Left lung (tissue), 4 donors: ENCODE measurements at regions not wholly inside any gene's neighbourhood (a gene's known extent, or its start where the extent isn't known, plus 50 kb on each side); places are given as distances from the start of the nearest gene placed in this dataset.
A peak's percentile ranks its signal among the peaks of the same experiment; 100 is the strongest.

Experiments used
- ATAC-seq: fragments of 200-7000 bp; cut with Tn5 transposase; one replicate; pipeline ENCODE4 v1.9.1; 2020; ENCODE audit warnings: moderate library complexity
- DNase-seq, 4 donors: peaks; one replicate each; pipeline ENCODE4 v3.0.0-alpha.2; 2013 to 2020
- H3K27ac ChIP-seq, 2 donors: fragments of 200-600 bp; sonication (generic) in 1 of 2; one replicate each; pipeline versions ENCODE4 v1.5.0 to v1.8.0; 2020 to 2021
- H3K27me3 ChIP-seq, 2 donors: fragments of 200-600 bp; sonication (generic) in 1 of 2; one replicate each; pipeline versions ENCODE4 v1.5.0 to v1.8.0; 2020 to 2021
- H3K36me3 ChIP-seq, 2 donors: fragments of 200-600 bp; sonication (generic) in 1 of 2; one replicate each; pipeline versions ENCODE4 v1.5.0 to v1.8.0; 2020 to 2021
- H3K4me1 ChIP-seq, 2 donors: fragments of 200-600 bp; one replicate each; pipeline ENCODE4 v1.8.0; 2021
- H3K4me3 ChIP-seq, 2 donors: fragments of 200-600 bp; sonication (generic) in 1 of 2; one replicate each; pipeline versions ENCODE4 v1.5.0 to v1.8.0; 2020 to 2021; ENCODE audit warnings: mild to moderate bottlenecking in 1 of 2
- H3K9me3 ChIP-seq, 2 donors: fragments of 200-600 bp; sonication (generic) in 1 of 2; one replicate each; pipeline versions ENCODE4 v1.5.0 to v1.8.0; 2020 to 2021
- intact Hi-C, 2 donors: fragments of 100-400 bp; cut with DNase I; formaldehyde crosslinking; loops; one replicate each; pipeline versions ENCODE4 v1.11.2 to v1.14.2; 2022
- TF ChIP-seq, protein P1 (sequence below), 2 donors: fragments of 200-600 bp; sonication (generic) in 1 of 2; IDR thresholded peaks; one replicate each; pipeline versions ENCODE4 v1.5.0 to v1.8.0; 2021; ENCODE audit warnings: antibody characterized with exemption in 2 of 2
- donor health status: DM: no; HTN: yes; CAD: no.
- donor health status: DM: no; HTN: no; CAD: no.

DNA sequence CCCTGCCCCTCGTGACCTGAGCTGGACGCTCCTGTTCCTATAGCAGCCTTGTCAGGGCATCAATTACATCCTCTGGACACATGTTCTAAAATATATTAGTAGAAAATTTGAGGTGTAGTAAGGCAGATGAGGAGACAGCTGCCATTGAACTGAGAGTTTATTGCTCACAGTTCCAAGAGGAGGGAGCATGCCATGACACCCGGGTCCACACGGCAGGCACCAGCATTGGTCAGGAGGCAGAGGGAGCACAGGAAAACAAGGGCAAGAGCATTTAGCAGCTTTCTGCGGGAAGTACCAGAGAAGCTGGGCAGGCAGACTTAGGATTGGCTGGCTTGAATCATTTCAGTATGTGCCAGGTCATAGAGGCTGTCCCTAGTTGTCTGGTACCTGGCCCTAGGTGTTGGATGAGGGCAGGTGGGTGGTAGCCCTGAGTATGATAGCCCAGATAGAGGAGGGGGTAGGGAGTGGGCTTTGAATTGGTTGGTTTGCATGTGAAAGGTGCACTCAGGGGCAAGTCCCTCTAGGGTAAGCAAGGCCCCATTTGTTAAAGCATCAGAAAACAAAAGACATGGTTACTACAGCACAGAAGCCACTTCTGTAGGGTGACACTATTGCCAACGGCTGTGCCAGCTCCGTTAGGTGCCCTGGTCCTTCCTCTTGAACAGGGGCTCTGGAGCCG, 223.6 kb upstream of the RAB4A start:
- Histone ChIP-seq H3K27me3 (no peaks in the 10 kb centered on the region), H3K4me3 (no peak overlapping the region), H3K36me3 (no peaks in the 10 kb centered on the region), H3K27ac (no peak overlapping the region), H3K4me1 (peaks cover 0 to 15% of the 10 kb centered on the region in 2 donors), H3K9me3 (peaks cover 0 to 9% of the 10 kb centered on the region in 2 donors)
- DNase-seq (no peak), ATAC-seq (no peak)
- TF ChIP-seq, protein P1, sequence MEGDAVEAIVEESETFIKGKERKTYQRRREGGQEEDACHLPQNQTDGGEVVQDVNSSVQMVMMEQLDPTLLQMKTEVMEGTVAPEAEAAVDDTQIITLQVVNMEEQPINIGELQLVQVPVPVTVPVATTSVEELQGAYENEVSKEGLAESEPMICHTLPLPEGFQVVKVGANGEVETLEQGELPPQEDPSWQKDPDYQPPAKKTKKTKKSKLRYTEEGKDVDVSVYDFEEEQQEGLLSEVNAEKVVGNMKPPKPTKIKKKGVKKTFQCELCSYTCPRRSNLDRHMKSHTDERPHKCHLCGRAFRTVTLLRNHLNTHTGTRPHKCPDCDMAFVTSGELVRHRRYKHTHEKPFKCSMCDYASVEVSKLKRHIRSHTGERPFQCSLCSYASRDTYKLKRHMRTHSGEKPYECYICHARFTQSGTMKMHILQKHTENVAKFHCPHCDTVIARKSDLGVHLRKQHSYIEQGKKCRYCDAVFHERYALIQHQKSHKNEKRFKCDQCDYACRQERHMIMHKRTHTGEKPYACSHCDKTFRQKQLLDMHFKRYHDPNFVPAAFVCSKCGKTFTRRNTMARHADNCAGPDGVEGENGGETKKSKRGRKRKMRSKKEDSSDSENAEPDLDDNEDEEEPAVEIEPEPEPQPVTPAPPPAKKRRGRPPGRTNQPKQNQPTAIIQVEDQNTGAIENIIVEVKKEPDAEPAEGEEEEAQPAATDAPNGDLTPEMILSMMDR (IDR thresholded peaks at IDR 0.05): no peak
- intact Hi-C loops: no loop called here

DNA sequence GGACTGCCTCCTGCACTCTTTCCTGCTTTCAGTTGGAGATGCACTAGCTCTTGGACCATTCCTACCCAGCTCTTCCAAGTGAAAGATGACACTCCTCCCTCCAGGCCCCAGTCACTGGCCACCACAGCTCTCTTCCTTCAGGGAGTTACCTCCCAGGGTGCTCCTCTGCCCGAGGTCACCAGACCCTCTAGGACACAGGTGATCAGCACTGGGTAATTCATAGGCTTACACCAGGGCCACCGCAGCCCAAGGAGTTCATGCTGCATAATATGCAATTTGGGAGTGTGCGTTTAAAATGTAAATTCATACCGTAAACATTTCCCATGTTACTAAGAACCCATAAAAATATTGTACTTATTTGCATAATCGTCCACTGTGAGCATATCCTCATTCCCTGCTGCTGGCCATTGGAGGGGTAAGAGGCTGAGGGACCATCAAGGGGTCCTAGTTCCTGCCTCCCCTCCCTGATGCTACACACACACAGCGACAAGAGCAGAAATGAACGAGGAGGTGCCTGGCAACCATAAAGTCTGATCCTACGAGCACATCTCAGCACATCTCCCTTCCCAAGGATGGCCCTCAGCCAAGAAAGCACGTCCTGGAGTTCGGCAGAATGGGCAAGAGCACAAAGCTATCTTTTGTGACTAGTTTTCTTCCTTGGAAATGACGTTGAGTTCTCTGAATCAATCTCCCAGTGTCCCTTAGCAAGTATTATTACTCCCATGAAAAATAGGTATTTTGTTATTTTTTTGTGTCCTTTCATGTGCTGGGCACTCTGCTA, 222.9 kb upstream of the RAB4A start:
- DNase-seq (no peak), ATAC-seq (no peak)
- Histone ChIP-seq H3K9me3 (peaks cover 0 to 9% of the 10 kb centered on the region in 2 donors), H3K27me3 (no peaks in the 10 kb centered on the region), H3K4me1 (peaks cover 0 to 8% of the 10 kb centered on the region in 2 donors), H3K4me3 (no peak overlapping the region), H3K27ac (no peak overlapping the region), H3K36me3 (no peaks in the 10 kb centered on the region)
- intact Hi-C loops: no loop called here
- TF ChIP-seq, protein P1 (IDR thresholded peaks at IDR 0.05): no peak

DNA sequence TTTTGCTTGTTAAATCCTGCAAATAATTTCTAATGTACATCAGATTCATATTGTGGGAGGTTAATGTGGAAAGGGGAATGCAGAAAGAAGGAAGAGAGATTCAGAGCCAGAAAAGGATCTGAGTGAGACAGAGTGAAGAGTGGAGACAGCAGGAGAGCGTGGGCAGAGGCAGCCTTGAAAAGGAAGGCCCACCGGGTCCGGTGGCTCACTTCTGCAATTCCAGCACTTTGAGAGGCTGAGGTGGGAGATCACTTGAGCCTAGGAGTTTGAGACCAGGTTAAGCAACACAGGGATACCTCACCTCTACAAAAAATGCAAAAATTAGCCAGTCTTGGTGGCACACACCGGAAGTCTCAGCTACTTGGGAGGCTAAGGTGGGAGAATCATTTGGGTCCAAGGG, 222.0 kb upstream of the RAB4A start:
- Histone ChIP-seq H3K4me3 (no peak overlapping the region), H3K9me3 (peaks cover 0 to 9% of the 10 kb centered on the region in 2 donors), H3K27me3 (no peaks in the 10 kb centered on the region), H3K27ac (no peak overlapping the region), H3K4me1 (no peaks in the 10 kb centered on the region), H3K36me3 (no peaks in the 10 kb centered on the region)
- intact Hi-C loops: no loop called here
- DNase-seq (no peak), ATAC-seq (no peak)
- TF ChIP-seq, protein P1 (IDR thresholded peaks at IDR 0.05): no peak

DNA sequence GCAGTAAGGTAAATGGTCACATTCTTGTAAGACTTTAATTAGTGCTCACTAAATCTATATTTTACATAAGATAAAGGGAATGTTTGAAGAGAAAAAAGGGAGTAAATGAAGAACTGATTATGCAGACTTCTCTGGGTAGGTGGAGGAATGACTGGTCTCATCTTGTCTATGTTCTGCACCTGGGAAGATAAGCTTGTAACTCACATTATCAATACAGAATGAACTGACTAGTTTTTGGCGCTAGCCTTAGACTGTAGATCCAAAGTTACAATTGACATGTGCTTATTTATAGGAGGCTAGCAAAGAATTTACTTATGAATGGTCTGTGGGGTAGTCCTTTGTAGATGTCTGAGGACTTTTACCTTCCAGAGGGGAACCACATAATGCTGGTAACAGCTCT, 214.9 kb upstream of the RAB4A start:
- TF ChIP-seq, protein P1 (IDR thresholded peaks at IDR 0.05): no peak
- Histone ChIP-seq H3K4me3 (no peak overlapping the region), H3K27me3 (no peaks in the 10 kb centered on the region), H3K4me1 (peaks cover 3 to 31% of the 10 kb centered on the region in 2 donors), H3K36me3 (no peaks in the 10 kb centered on the region), H3K27ac (no peak overlapping the region), H3K9me3 (peaks cover 0 to 9% of the 10 kb centered on the region in 2 donors)
- intact Hi-C loops: no loop called here
- ATAC-seq (no peak), DNase-seq (no peak)

DNA sequence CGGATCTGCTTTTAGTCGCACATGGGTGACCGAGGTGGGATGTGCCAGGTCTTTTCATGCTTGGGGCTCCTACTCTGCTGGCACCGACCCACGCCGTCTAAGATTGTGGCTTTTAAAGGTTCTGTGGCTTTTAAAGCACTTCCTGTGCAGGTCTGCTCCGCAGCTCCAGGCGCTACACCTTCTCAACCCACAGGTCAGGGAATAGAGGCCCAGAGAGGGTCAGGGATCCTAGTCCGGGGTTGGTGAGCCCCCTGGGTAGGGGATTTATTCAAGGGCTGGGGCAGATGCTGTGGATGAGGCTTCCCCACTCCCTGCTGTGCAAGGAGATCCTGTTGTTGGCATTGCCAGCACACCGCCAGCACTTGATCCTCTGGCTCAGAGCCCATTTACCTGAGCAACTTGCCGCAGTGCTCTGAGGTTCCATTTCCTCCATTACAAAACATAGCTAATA, 212.8 kb upstream of the RAB4A start:
- Histone ChIP-seq H3K9me3 (no peaks in the 10 kb centered on the region), H3K36me3 (no peaks in the 10 kb centered on the region), H3K4me1 (peaks cover 3 to 31% of the 10 kb centered on the region in 2 donors), H3K27ac (peak overlapping the region in 1 of 2 donors; percentile 3), H3K27me3 (no peaks in the 10 kb centered on the region), H3K4me3 (no peak overlapping the region)
- peak; percentile 59 for ATAC-seq
- TF ChIP-seq, protein P1 (IDR thresholded peaks at IDR 0.05): no peak
- no peak for DNase-seq
- intact Hi-C loops: no loop called here
